DOHH2 (cell line): ENCODE measurements at regions not wholly inside any gene's neighbourhood (a gene's known extent, or its start where the extent isn't known, plus 50 kb on each side); places are given as distances from the start of the nearest gene placed in this dataset.

ENCODE experiments used
- CTCF ChIP-seq: fragments of 200-600 bp; sonication (generic); IDR thresholded peaks from one replicate; pipeline ENCODE4 v1.5.1; 2014; ENCODE audit warnings: antibody characterized with exemption, mild to moderate bottlenecking, low read depth, low read length; ENCODE audit not compliant: poor library complexity, severe bottlenecking
- EZH2phosphoT487 ChIP-seq: fragments of 200-600 bp; sonication (generic); IDR thresholded peaks from 2 replicates; pipeline ENCODE4 v1.6.1; 2017; ENCODE audit warnings: borderline replicate concordance, mild to moderate bottlenecking, antibody characterized with exemption, low read length, moderate library complexity, mixed read lengths

GRCh38 chr6:117795234-117795633, 111.8 kb upstream of the SLC35F1 start:
- no peak for TF ChIP-seq EZH2phosphoT487
- TF ChIP-seq CTCF: no peak
